ENCODE measurements at regions not wholly inside any gene's neighbourhood (a gene's known extent, or its start where the extent isn't known, plus 50 kb on each side); places are given as distances from the start of the nearest gene placed in this dataset.

DNA sequence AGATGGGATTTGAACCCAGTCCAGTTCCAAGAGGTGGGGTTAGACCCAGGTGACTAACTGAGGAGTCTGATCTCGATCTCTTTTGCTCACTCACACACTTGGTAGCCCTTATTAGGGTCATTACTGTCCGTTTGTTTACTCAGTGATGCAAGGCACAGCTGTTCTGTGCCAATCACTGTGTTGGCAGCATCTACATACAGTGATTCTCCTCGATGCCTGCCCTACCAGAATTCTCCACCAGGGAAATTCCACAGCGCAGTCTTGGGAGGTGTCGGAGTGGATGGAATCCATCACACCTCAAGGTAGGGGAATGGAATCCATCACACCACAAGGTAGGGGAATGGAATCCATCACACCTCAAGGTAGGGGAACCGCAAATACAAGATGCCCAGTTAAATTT is 279.6 kb downstream of the MAF start:
- in situ Hi-C loops (cut with HindIII; ENCODE audit: low sequenced_read_pairs): no loop called here
- no peak for DNase-seq (ENCODE audit: low spot score)

DNA sequence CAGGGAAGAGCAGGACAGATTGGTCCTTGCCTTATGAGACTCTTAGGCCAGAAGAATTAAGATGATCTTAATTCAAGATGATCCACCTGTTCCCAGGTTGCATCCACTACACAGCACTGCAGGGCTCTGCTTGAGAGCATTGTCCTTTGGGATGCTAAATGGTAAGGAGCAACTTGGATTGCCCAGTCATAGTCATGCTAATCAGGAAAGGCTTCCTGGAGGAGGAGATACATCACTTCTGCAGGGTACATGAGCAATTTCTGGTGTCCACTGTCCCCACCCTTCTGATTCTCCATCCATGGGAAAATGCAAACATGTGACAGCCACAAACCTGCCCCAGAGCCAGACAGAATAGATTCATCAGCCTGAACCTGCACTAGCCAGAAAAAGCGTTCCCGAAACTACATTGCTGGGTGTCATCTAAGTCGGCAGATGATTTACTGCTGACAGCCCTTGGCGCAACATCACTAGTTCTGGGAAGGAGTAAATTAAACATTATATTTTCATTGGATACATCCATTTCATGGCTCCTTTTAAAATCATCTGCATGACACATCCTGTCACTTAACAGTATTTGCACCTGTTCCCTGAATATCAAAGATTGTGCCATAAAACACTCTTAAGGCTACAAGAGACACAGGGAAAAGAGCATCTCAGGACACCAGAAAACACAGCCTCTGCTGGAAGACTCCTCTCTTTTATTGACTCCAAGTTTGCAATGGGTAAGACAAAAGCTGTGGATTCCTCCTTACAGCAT is 282.2 kb downstream of the MAF start:
- DNase-seq (ENCODE audit: low spot score): no peak
- in situ Hi-C loops (cut with HindIII; ENCODE audit: low sequenced_read_pairs): no loop called here

DNA sequence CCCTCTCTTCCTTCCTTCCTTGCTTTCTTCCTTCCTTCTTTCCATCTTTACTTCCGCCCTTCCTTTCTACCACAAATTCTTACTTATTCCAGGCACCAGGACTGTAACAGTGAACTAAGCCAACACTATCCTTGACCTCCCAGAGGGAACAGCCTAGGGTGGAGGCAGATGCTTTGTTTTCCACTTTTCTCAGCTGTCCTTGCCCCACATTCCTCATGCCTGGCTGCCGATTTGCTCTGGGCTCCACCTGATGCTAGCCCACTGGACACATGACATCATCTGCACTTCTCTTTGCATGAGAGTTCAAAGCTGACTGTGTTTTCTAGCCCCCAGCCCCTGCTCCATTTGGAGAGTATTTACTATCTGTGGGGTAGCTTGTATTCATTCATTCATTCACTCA is 283.0 kb downstream of the MAF start:
- in situ Hi-C loops (cut with HindIII; ENCODE audit: low sequenced_read_pairs): no loop called here
- no peak for DNase-seq (ENCODE audit: low spot score)

- in situ Hi-C loops (cut with HindIII; ENCODE audit: low sequenced_read_pairs): no loop called here
These were observed 283.5 kb downstream of the MAF start for GRCh38 chr16:79317026-79317425.

DNA sequence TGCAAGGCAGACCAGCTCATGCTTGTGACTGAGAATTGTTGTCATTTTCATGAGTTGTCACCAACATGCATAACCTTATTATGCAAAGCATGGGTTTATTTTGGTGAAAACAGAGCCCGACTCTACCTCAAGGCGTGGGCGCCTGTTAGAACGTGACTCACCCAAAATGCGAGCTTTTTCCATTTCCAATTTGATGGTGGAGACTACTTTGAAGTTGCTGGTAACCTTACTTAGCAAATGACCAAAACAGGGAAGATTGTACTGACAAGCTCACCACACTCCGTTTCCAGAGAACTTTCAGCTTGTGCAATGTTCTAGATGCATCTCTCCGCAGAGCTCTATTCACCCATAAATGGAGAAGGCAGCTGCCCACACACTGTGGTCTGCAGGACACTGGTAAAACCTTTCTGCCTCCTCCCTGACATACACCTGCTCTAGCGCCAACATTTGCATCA is 284.5 kb downstream of the MAF start:
- DNase-seq (ENCODE audit: low spot score): no peak
- in situ Hi-C loops (cut with HindIII; ENCODE audit: low sequenced_read_pairs): no loop called here

More at GRCh38 chr16:79317026-79317425, 283.5 kb downstream of the MAF start:
- DNase-seq (ENCODE audit: low spot score): no peak

- no peak for DNase-seq (ENCODE audit: low spot score)
- in situ Hi-C loops (cut with HindIII; ENCODE audit: low sequenced_read_pairs): no loop called here
These were observed 288.0 kb downstream of the MAF start for GRCh38 chr16:79312502-79312901.

- in situ Hi-C loops (cut with HindIII; ENCODE audit: low sequenced_read_pairs): no loop called here
- peak; percentile 52 for DNase-seq (ENCODE audit: low spot score)
These were observed 289.8 kb downstream of the MAF start for GRCh38 chr16:79310710-79311109.

DNA sequence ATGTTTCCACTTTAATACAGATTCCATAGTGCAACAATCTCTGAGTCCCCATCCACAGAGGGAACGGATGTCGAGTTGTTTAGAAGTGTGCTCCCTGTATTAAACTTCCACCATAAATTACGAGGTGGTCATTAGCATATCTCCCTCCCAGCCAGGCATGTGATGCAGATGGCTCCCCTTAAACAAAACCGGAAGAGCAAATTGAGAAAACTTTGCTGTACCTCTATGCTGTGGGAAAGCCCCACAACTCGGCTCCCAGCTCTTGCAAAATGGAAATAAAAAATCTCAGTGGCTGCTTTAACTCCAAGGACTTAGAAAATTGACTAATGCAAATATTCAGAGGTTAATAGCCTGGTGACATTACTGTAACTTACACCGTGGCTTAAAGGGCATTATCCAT is 290.9 kb downstream of the MAF start:
- in situ Hi-C loops (cut with HindIII; ENCODE audit: low sequenced_read_pairs): no loop called here

GRCh38 chr16:79307214-79307613 is 293.3 kb downstream of the MAF start:
- no peak for DNase-seq (ENCODE audit: low spot score)
- in situ Hi-C loops (cut with HindIII; ENCODE audit: low sequenced_read_pairs): no loop called here

More for the DNA sequence above, 290.9 kb downstream of the MAF start:
- DNase-seq (ENCODE audit: low spot score): no peak

- DNase-seq (ENCODE audit: low spot score): no peak
- in situ Hi-C loops (cut with HindIII; ENCODE audit: low sequenced_read_pairs): no loop called here
These were observed 295.5 kb downstream of the MAF start for GRCh38 chr16:79305074-79305473.

DNA sequence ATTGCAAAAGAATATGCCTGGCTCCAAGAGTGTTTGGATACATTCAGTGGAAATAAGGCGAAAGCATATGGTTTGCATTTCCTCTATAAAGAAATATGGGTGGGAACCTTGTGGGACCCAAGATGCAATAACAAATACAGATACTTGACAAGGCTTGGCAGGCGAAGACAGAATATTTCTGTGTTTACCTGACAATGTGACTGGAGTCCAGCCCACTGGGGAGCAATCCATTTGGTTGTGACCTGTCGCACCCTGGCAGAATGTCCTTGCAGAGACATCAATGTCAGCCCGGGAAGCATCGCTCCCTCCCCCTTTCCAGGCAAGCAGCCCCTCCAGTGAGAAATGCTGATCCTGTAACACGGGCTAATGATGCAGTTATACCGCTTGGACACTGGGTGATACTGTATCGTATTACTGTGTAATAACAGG is 296.6 kb downstream of the MAF start:
- no peak for DNase-seq (ENCODE audit: low spot score)
- in situ Hi-C loops (cut with HindIII; ENCODE audit: low sequenced_read_pairs): no loop called here

DNA sequence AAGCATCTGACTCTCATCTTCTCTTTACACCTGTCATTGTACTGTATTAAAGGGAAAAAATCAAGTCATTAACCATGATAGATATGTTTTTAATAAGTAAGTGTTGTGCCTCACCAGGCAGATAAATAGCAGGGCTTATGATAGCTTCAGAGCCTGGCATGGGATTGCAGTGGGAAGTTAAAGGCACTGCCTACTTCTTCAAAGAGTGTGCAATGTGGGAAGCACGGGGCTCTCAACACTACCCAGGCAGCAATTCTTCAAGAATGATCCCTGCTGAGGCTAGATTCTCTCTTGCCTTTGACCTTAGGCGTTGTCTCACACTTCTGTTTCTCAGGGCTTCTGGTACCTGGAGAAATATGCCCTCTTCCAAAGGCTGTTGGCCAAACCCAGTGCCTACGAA is 297.3 kb downstream of the MAF start:
- no peak for DNase-seq (ENCODE audit: low spot score)
- in situ Hi-C loops (cut with HindIII; ENCODE audit: low sequenced_read_pairs): no loop called here

GRCh38 chr16:79302731-79303130 is 297.8 kb downstream of the MAF start:
- in situ Hi-C loops (cut with HindIII; ENCODE audit: low sequenced_read_pairs): no loop called here
- DNase-seq (ENCODE audit: low spot score): peak; percentile 71

DNA sequence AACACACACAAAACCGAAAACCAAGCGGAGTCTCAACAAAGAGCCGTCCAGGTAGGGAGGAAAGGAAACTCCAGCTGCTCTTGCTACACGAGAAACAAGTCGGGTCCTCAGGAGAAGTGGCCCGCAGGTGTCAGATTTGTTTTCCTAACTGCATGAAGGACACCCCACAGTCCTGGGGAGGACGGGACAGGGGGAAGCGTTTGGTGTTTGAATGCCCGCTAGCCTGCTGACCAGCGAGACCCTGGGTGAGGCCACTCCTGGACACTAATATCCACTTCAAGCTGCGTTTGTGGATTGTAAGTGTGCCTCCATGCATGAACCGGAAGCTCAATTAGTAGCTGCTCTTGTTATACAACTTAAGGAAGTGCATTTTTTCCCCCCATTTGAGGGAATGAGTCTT is 299.5 kb downstream of the MAF start:
- DNase-seq (ENCODE audit: low spot score): no peak
- in situ Hi-C loops (cut with HindIII; ENCODE audit: low sequenced_read_pairs): no loop called here

DNA sequence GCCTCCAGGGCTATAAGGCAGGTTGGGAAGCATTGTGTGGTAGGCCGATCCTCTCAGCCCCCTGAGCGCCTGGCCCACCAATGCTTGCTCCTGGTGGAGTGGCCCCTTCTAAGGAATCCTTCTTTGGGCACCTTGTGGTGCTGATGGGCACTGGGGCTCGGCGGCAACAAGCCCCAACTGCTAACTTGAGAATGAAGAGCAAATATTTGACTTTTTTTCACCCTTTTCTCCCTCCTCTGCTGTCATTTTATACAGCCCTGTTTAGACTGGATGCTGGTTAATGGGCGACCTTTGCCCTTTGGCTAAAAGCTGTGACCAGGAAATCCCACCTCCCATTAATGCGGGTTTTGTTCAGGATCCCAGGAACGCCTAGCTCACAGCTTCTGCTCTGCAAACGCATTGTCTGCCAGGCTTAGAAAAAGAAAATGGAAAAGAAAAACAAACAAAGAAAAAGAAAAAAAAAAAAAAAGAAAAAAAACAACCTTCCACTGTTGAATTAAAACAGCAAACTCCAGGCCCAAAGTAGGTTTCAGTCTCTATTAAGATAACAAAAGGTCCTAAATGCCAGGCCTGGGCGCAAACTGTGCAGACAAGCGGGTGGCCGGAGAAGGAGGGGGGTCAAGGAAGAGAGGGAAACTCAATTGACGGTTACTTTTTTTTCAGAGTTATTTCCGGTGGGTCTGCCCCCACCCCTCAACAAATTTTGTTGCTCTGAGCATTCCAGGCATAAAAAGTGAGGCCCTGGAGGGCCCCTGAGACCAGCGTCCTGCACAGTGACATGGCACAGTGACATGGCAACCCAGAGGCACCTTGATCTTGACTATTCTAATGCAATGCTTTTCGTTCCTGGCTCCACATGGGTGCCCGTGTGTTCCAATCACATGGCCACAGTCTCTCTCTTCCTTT is 301.4 kb downstream of the MAF start:
- in situ Hi-C loops (cut with HindIII; ENCODE audit: low sequenced_read_pairs): no loop called here
- DNase-seq (ENCODE audit: low spot score): no peak

DNA sequence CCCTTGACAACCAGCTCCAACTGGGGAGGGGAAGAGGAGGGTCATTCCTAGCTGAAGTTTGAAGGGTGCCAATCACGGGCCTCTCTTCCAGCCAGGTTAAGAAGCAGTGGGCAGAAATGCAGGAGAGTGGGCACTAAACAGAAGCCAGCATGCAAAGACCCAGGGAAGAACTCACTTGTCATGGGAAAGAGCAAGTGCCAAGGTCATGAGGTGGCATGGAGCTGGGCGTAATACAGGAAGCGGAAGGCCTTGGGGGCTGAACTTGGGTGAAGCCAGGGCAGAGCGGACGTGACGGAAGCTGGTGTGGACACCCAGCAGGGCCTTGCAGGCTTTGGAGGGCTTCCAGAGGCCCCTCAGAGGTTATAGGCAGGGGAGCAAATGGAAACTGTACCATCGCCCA is 302.1 kb downstream of the MAF start:
- in situ Hi-C loops (cut with HindIII; ENCODE audit: low sequenced_read_pairs): no loop called here
- DNase-seq (ENCODE audit: low spot score): no peak

- in situ Hi-C loops (cut with HindIII; ENCODE audit: low sequenced_read_pairs): no loop called here
- no peak for DNase-seq (ENCODE audit: low spot score)
These were observed 302.7 kb downstream of the MAF start for GRCh38 chr16:79297805-79298204.

DNA sequence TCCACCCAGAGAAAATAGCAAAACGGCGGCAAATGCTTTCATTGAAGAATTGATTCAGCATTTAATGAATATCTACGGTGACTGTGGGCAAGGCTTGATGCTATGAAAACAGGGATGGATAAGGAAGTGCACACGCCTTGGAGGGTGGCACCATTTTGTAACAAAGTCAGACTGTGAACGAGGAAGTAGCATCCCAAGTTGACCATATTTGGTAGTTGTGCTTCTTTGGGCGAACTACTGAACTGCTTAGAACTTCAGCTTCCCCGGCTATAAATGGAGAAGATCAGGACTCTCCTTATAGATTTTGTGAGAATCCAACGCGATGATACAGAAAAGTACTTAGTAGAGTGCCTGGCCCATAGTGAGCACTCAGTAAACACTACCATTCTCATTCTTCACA is 303.2 kb downstream of the MAF start:
- in situ Hi-C loops (cut with HindIII; ENCODE audit: low sequenced_read_pairs): no loop called here
- no peak for DNase-seq (ENCODE audit: low spot score)

- DNase-seq (ENCODE audit: low spot score): no peak
- in situ Hi-C loops (cut with HindIII; ENCODE audit: low sequenced_read_pairs): no loop called here
These were observed 304.0 kb downstream of the MAF start for GRCh38 chr16:79296491-79296890.

DNA sequence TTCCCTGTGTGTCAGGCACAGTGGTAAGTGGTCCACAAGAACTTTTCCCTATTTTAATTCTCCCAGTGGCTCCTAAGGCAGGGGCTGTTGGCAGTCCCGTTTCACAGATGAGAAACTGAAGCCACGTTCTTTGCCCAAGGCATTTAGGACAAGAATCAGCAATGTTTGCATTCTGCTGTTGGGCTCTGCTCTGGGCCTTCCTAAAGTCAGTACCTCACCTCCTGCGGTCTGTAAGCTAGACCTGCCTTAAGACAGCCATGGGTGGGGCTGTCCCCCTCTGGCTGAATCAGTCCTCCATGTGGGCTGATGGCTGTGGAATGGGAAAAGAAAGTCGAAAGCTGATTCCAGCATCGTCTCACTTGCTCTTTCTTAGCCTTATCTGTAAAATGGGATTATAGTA is 304.8 kb downstream of the MAF start:
- no peak for DNase-seq (ENCODE audit: low spot score)
- in situ Hi-C loops (cut with HindIII; ENCODE audit: low sequenced_read_pairs): no loop called here
